IMR-90 (cell line): ENCODE measurements at regions not wholly inside any gene's neighbourhood (a gene's known extent, or its start where the extent isn't known, plus 50 kb on each side); places are given as distances from the start of the nearest gene placed in this dataset.

Source experiments
- ATAC-seq: fragments of 200-7000 bp; cut with Tn5 transposase; 2 replicates; pipeline ENCODE4 v1.9.1; 2020; ENCODE audit warnings: low read depth, mild to moderate bottlenecking, moderate library complexity
- BruUV-seq: library from RNA; stranded (reverse); fragments of 400-500 nt; replicated peaks from 2 replicates; lab custom pipeline; 2021; lab: Mats Ljungman, UMichigan
- CTCF ChIA-PET: fragments of 300-600 bp; formaldehyde crosslinking; extraction: SDS; loops from one replicate; lab custom pipeline; 2021; ENCODE audit warnings: antibody characterized with exemption; lab: Yijun Ruan, JAX
- POLR2A ChIA-PET: fragments of 300-600 bp; sonication (Branson Sonifier 250); formaldehyde crosslinking; loops from one replicate; lab custom pipeline; 2022; ENCODE audit warnings: antibody characterized with exemption; ENCODE audit not compliant: unreplicated experiment; lab: Charles Lee
- DNase-seq: peaks from one replicate; pipeline ENCODE4 v3.0.0; 2013
- H2AFZ ChIP-seq: replicated peaks from 2 replicates; pipeline ENCODE3; 2013; ENCODE audit warnings: low read length, mild to moderate bottlenecking; ENCODE audit not compliant: poor library complexity
- H2AK5ac ChIP-seq: 2 replicates; pipeline ENCODE4 v1.6.1; 2013; ENCODE audit warnings: low read depth, low read length, inconsistent platforms
- H2AK9ac ChIP-seq: replicated peaks from 2 replicates; pipeline ENCODE3; 2013; ENCODE audit warnings: mild to moderate bottlenecking, low read depth, low read length, moderate library complexity; ENCODE audit not compliant: poor library complexity
- H2BK120ac ChIP-seq: 2 replicates; pipeline ENCODE4 v1.6.1; 2013; ENCODE audit warnings: low read depth, low read length, inconsistent platforms
- H2BK15ac ChIP-seq: 3 replicates; pipeline ENCODE4 v1.6.1; 2013; ENCODE audit warnings: low read depth, low read length, inconsistent platforms
- H2BK20ac ChIP-seq: 2 replicates; pipeline ENCODE4 v1.6.1; 2013; ENCODE audit warnings: low read depth, mild to moderate bottlenecking, inconsistent platforms, low read length, moderate library complexity
- H2BK5ac ChIP-seq: 2 replicates; pipeline ENCODE4 v1.6.1; 2013; ENCODE audit warnings: mild to moderate bottlenecking, low read depth, low read length, inconsistent platforms; ENCODE audit not compliant: poor library complexity, severe bottlenecking
- H3K14ac ChIP-seq: replicated peaks from 2 replicates; pipeline ENCODE4 v1.6.1; 2013; ENCODE audit warnings: low read depth, low read length, inconsistent platforms
- H3K18ac ChIP-seq: 2 replicates; pipeline ENCODE4 v1.6.1; 2013; ENCODE audit warnings: low read depth, low read length, control low read depth
- H3K23ac ChIP-seq: 2 replicates; pipeline ENCODE4 v1.6.1; 2013; ENCODE audit warnings: low read depth, low read length, inconsistent platforms
- H3K27ac ChIP-seq: 2 replicates; pipeline ENCODE4 v1.5.1; 2013; ENCODE audit warnings: mild to moderate bottlenecking, control low read depth, low read length; ENCODE audit not compliant: insufficient read depth
- H3K27me3 ChIP-seq: 2 replicates; pipeline ENCODE4 v1.6.1; 2013; ENCODE audit warnings: low read length; ENCODE audit not compliant: control insufficient read depth, insufficient read depth
- H3K36me3 ChIP-seq: 2 replicates; pipeline ENCODE4 v1.6.1; 2013; ENCODE audit warnings: low read length, mixed read lengths; ENCODE audit not compliant: control insufficient read depth, insufficient read depth
- H3K4ac ChIP-seq: 2 replicates; pipeline ENCODE4 v1.6.1; 2013; ENCODE audit warnings: low read depth, low read length, inconsistent platforms
- H3K4me1 ChIP-seq: 2 replicates; pipeline ENCODE4 v1.6.1; 2013; ENCODE audit warnings: low read length, mixed read lengths; ENCODE audit not compliant: control insufficient read depth, insufficient read depth
- H3K4me2 ChIP-seq: 2 replicates; pipeline ENCODE4 v1.6.1; 2013; ENCODE audit warnings: low read depth, mild to moderate bottlenecking, control low read depth, low read length, moderate library complexity
- H3K4me3 ChIP-seq: 2 replicates; pipeline ENCODE4 v1.5.1; 2013; ENCODE audit warnings: low read depth, mild to moderate bottlenecking, control low read depth, low read length, moderate library complexity; ENCODE audit not compliant: insufficient read depth
- H3K56ac ChIP-seq: 2 replicates; pipeline ENCODE4 v1.6.1; 2013; ENCODE audit warnings: low read length, inconsistent platforms; ENCODE audit not compliant: insufficient read depth; ENCODE audit errors: extremely low read depth
- H3K79me1 ChIP-seq, 2 experiments: 2 replicates each; pipeline ENCODE4 v1.6.1; 2013; ENCODE audit warnings: low read length in 2 of 2, inconsistent platforms in 1 of 2, low read depth in 1 of 2
- H3K9ac ChIP-seq: 2 replicates; pipeline ENCODE4 v1.6.1; 2013; ENCODE audit warnings: low read depth, low read length, control low read depth
- H3K9me1 ChIP-seq: 2 replicates; pipeline ENCODE4 v1.6.1; 2013; ENCODE audit warnings: low read length, inconsistent platforms; ENCODE audit not compliant: insufficient read depth
- H3K9me3 ChIP-seq: 2 replicates; pipeline ENCODE4 v1.6.1; 2013; ENCODE audit warnings: low read length; ENCODE audit not compliant: control insufficient read depth, insufficient read depth
- H4K20me1 ChIP-seq: 2 replicates; pipeline ENCODE4 v1.6.1; 2013; ENCODE audit warnings: low read length, inconsistent platforms; ENCODE audit not compliant: insufficient read depth
- H4K5ac ChIP-seq: 2 replicates; pipeline ENCODE4 v1.6.1; 2013; ENCODE audit warnings: mild to moderate bottlenecking, low read depth, low read length, control low read depth
- H4K8ac ChIP-seq, 2 experiments: 2 replicates each; pipeline ENCODE4 v1.6.1; 2013; ENCODE audit warnings: low read depth in 2 of 2, low read length in 2 of 2, control low read depth in 1 of 2, inconsistent platforms in 1 of 2
- H4K91ac ChIP-seq: 2 replicates; pipeline ENCODE4 v1.6.1; 2013; ENCODE audit warnings: low read depth, low read length, inconsistent platforms; ENCODE audit not compliant: insufficient read depth
- CEBPB ChIP-seq: IDR thresholded peaks from 2 replicates; pipeline ENCODE4 v1.6.1; 2012; ENCODE audit warnings: low read depth, low read length, improper control_type of control experiment
- dilution Hi-C: fragments of 300-500 bp; cut with HindIII; formaldehyde crosslinking; loops from one replicate; pipeline ENCODE4 v1.14.3; 2018; ENCODE audit warnings: low sequenced_read_pairs; ENCODE audit not compliant: unreplicated experiment
- in situ Hi-C: fragments of 300-500 bp; cut with MboI; formaldehyde crosslinking; loops from 3 replicates; pipeline ENCODE4 v1.14.3; 2019; ENCODE audit warnings: low sequenced_read_pairs, inconsistent platforms, mixed read lengths
- intact Hi-C: fragments of 100-400 bp; cut with micrococcal nuclease; formaldehyde crosslinking; loops from 2 replicates; pipeline ENCODE4 v1.10.0; 2022

GRCh38 chr11:121814296-121814695, 301.7 kb downstream of the BLID start:
- Histone ChIP-seq H3K9me3 (no peaks in the 10 kb centered on the region), H4K20me1 (no peaks in the 10 kb centered on the region), H3K18ac (no peak overlapping the region), H2BK5ac (no peak overlapping the region), H2BK15ac (no peak overlapping the region), H3K36me3 (no peaks in the 10 kb centered on the region), H3K9ac (no peak overlapping the region), H2AK5ac (no peak overlapping the region), H4K8ac (no peak overlapping the region), H3K27ac (no peak overlapping the region), H3K23ac (no peak overlapping the region), H3K56ac (no peak overlapping the region), H2AK9ac (no peak overlapping the region), H3K4ac (no peak overlapping the region), H3K27me3 (no peaks in the 10 kb centered on the region), H3K14ac (no peak overlapping the region), H3K4me2 (no peak overlapping the region), H2BK120ac (no peak overlapping the region), H3K79me1 (no peaks in the 10 kb centered on the region), H3K4me1 (peaks cover 6% of the 10 kb centered on the region), H3K9me1 (no peaks in the 10 kb centered on the region; the same call in 1 of the 2 replicates), H3K4me3 (no peak overlapping the region), H2AFZ (no peak overlapping the region), H4K91ac (no peak overlapping the region), H4K5ac (no peak overlapping the region), H2BK20ac (no peak overlapping the region)
- DNase-seq = no peak
- in situ Hi-C loops (no loop called here), intact Hi-C loops (loop anchor here (10.0 kb wide), 1 partner anchor 271 kb away; no protein-coding TSS in a partner anchor), dilution Hi-C loops (no loop called here)
- ChIA-PET POLR2A (no interaction called here), CTCF (no interaction called here)
- BruUV-seq = no TSS peak
- ATAC-seq = no peak
- TF ChIP-seq CEBPB = no peak
